Vagina (tissue), 2 donors: ENCODE measurements at regions not wholly inside any gene's neighbourhood (a gene's known extent, or its start where the extent isn't known, plus 50 kb on each side); places are given as distances from the start of the nearest gene placed in this dataset.

ENCODE experiments used
- CTCF ChIP-seq, 3 experiments: fragments of 450-650 bp in 2 of 3; fragments of 200-600 bp in 1 of 3; sonication (generic) in 1 of 3; IDR thresholded peaks; one replicate each; pipeline ENCODE4 v1.5.1; 2017 to 2019; ENCODE audit warnings: antibody characterized with exemption in 3 of 3, mild to moderate bottlenecking in 2 of 3, moderate library complexity in 2 of 3
- POLR2A ChIP-seq, 2 donors: fragments of 450-650 bp; IDR thresholded peaks; one replicate each; pipeline ENCODE4 v1.6.1; 2017; ENCODE audit warnings: antibody characterized with exemption in 2 of 2, mild to moderate bottlenecking in 2 of 2, moderate library complexity in 2 of 2
- POLR2AphosphoS5 ChIP-seq, 2 donors: sonication (generic); formaldehyde crosslinking; IDR thresholded peaks; one replicate each; pipeline ENCODE4 v1.9.0; 2017; ENCODE audit warnings: antibody characterized with exemption in 2 of 2, mild to moderate bottlenecking in 2 of 2, low read depth in 1 of 2; ENCODE audit not compliant: insufficient read depth in 1 of 2

GRCh38 chr4:20544645-20545044 is 155.6 kb upstream of the PACRGL start:
- peak in 1 of 3 experiments; percentile 30 for TF ChIP-seq CTCF (IDR thresholded peaks at IDR 0.05)
- no peak for TF ChIP-seq POLR2A (IDR thresholded peaks at IDR 0.05)
- no peak for TF ChIP-seq POLR2AphosphoS5 (IDR thresholded peaks at IDR 0.05; ENCODE audit: insufficient read depth in 1 of 2, low read depth in 1 of 2)
